ENCODE measurements at regions not wholly inside any gene's neighbourhood (a gene's known extent, or its start where the extent isn't known, plus 50 kb on each side); places are given as distances from the start of the nearest gene placed in this dataset.

- Histone ChIP-seq H3K27me3 (ENCODE audit: insufficient read depth, low read depth, low read length) (no peaks in the 10 kb centered on the region), H3K9me2 (ENCODE audit: insufficient read depth, low read length) (no peaks in the 10 kb centered on the region), H3K79me2 (replicated peaks; ENCODE audit: insufficient read depth, low read length) (no peaks in the 10 kb centered on the region), H3K9me3 (ENCODE audit: low read length) (no peaks in the 10 kb centered on the region), H4K20me1 (ENCODE audit: insufficient read depth) (no peaks in the 10 kb centered on the region), H3F3A (ENCODE audit: insufficient read depth, low read length, poor library complexity, severe bottlenecking) (no peaks in the 10 kb centered on the region), H3K27ac (ENCODE audit: low read length) (no peak overlapping the region), H3K36me3 (ENCODE audit: insufficient read depth, low read length) (no peaks in the 10 kb centered on the region), H3K9ac (ENCODE audit: low read length) (no peak overlapping the region), H3K4me3 (ENCODE audit: low read length) (no peak overlapping the region), H2AFZ (ENCODE audit: low read depth, low read length) (no peak overlapping the region), H3K4me2 (ENCODE audit: low read length) (no peak overlapping the region)
- TF ChIP-seq RAD21 (conservative IDR thresholded peaks at IDR 0.05) (no peak), EZH2 (IDR thresholded peaks at IDR 0.05; ENCODE audit: borderline replicate concordance, insufficient read depth, low read length, poor library complexity, severe bottlenecking) (no peak), TAF1 (IDR thresholded peaks at IDR 0.05; ENCODE audit: low read depth) (no peak), CTCF (IDR thresholded peaks at IDR 0.05; ENCODE audit: poor library complexity, severe bottlenecking) (no peak), REST (IDR thresholded peaks at IDR 0.05; ENCODE audit: borderline replicate concordance) (no peak), POLR2AphosphoS5 (IDR thresholded peaks at IDR 0.05) (no peak), MXI1 (conservative IDR thresholded peaks at IDR 0.05; ENCODE audit: poor library complexity, severe bottlenecking) (no peak), EP300 (conservative IDR thresholded peaks at IDR 0.05; ENCODE audit: poor library complexity, severe bottlenecking) (no peak), SMC3 (conservative IDR thresholded peaks at IDR 0.05; ENCODE audit: poor library complexity) (no peak)
Observed at GRCh38 chr14:71692496-71692895, 239.7 kb upstream of the RGS6 start.

- Histone ChIP-seq H3K9ac (ENCODE audit: low read length) (no peak overlapping the region), H3K4me3 (ENCODE audit: low read length) (no peak overlapping the region), H2AFZ (ENCODE audit: low read depth, low read length) (no peak overlapping the region), H3K27ac (ENCODE audit: low read length) (no peak overlapping the region), H3K4me2 (ENCODE audit: low read length) (no peak overlapping the region), H3K9me3 (ENCODE audit: low read length) (no peaks in the 10 kb centered on the region), H3K36me3 (ENCODE audit: insufficient read depth, low read length) (no peaks in the 10 kb centered on the region), H3K9me2 (ENCODE audit: insufficient read depth, low read length) (no peaks in the 10 kb centered on the region), H3F3A (ENCODE audit: insufficient read depth, low read length, poor library complexity, severe bottlenecking) (no peaks in the 10 kb centered on the region), H3K79me2 (replicated peaks; ENCODE audit: insufficient read depth, low read length) (no peaks in the 10 kb centered on the region), H4K20me1 (ENCODE audit: insufficient read depth) (no peaks in the 10 kb centered on the region), H3K27me3 (ENCODE audit: insufficient read depth, low read depth, low read length) (no peaks in the 10 kb centered on the region)
- TF ChIP-seq RAD21 (conservative IDR thresholded peaks at IDR 0.05) (no peak), EZH2 (IDR thresholded peaks at IDR 0.05; ENCODE audit: borderline replicate concordance, insufficient read depth, low read length, poor library complexity, severe bottlenecking) (no peak), SMC3 (conservative IDR thresholded peaks at IDR 0.05; ENCODE audit: poor library complexity) (no peak), MXI1 (conservative IDR thresholded peaks at IDR 0.05; ENCODE audit: poor library complexity, severe bottlenecking) (no peak), REST (IDR thresholded peaks at IDR 0.05; ENCODE audit: borderline replicate concordance) (no peak), EP300 (conservative IDR thresholded peaks at IDR 0.05; ENCODE audit: poor library complexity, severe bottlenecking) (no peak), POLR2AphosphoS5 (IDR thresholded peaks at IDR 0.05) (no peak)
Observed at GRCh38 chr14:71693381-71693780, 238.8 kb upstream of the RGS6 start.
